Adrenal gland (tissue), 5 donors: ENCODE measurements at regions not wholly inside any gene's neighbourhood (a gene's known extent, or its start where the extent isn't known, plus 50 kb on each side); places are given as distances from the start of the nearest gene placed in this dataset.

Experiments
- CTCF ChIP-seq, 6 experiments: fragments of 450-650 bp in 4 of 6; fragments of 200-600 bp in 2 of 6; sonication (generic) in 1 of 6; IDR thresholded peaks; 1 replicate in 5 of 6; 2 replicates in 1 of 6; pipeline versions ENCODE4 v1.5.1 to v1.8.0; 2016 to 2021; ENCODE audit warnings: antibody characterized with exemption in 6 of 6, mild to moderate bottlenecking in 2 of 6, moderate library complexity in 1 of 6
- POLR2A ChIP-seq, 2 donors: fragments of 450-650 bp; IDR thresholded peaks; one replicate each; pipeline ENCODE4 v1.6.1; 2017; ENCODE audit warnings: antibody characterized with exemption in 2 of 2, mild to moderate bottlenecking in 2 of 2, moderate library complexity in 1 of 2
- donor health status: DM: no; HTN: no; CAD: no.

GRCh38 chr11:45024316-45024715 lies 73.6 kb upstream of the TP53I11 start:
- no peak for TF ChIP-seq CTCF (IDR thresholded peaks at IDR 0.05)
- no peak for TF ChIP-seq POLR2A (IDR thresholded peaks at IDR 0.05)
